ENCODE measurements at regions not wholly inside any gene's neighbourhood (a gene's known extent, or its start where the extent isn't known, plus 50 kb on each side); places are given as distances from the start of the nearest gene placed in this dataset.

GRCh38 chr14:53613404-53614253, 343.0 kb downstream of the BMP4 start:
- TF ChIP-seq CTCF (conservative IDR thresholded peaks at IDR 0.05): no peak
- TF ChIP-seq EZH2 (IDR thresholded peaks at IDR 0.05; ENCODE audit: low read depth): no peak
